HEK293 (cell line): ENCODE measurements at regions not wholly inside any gene's neighbourhood (a gene's known extent, or its start where the extent isn't known, plus 50 kb on each side); places are given as distances from the start of the nearest gene placed in this dataset.

ENCODE experiments used
- CTCF ChIA-PET: fragments of 350-600 bp; formaldehyde crosslinking; extraction: SDS; loops from one replicate; lab custom pipeline; 2021; ENCODE audit warnings: antibody characterized with exemption; lab: Yijun Ruan, JAX
- POLR2A ChIA-PET: fragments of 300-600 bp; formaldehyde crosslinking; extraction: SDS; loops from one replicate; lab custom pipeline; 2020; ENCODE audit warnings: antibody characterized with exemption, inconsistent platforms; lab: Yijun Ruan, JAX
- H3K27ac ChIP-seq: fragments of 200-500 bp; sonication (Bioruptor generic); 2 replicates; pipeline ENCODE4 v1.5.1; 2014; ENCODE audit warnings: low read depth, low read length, control low read depth, inconsistent platforms; ENCODE audit errors: extremely low read depth
- H3K36me3 ChIP-seq, 2 experiments: fragments of 200-500 bp in 1 of 2; sonication (Bioruptor generic) in 1 of 2; 1 replicate in 1 of 2; 2 replicates in 1 of 2; pipeline ENCODE4 v1.5.1; 2014 to 2017; ENCODE audit warnings: inconsistent platforms in 2 of 2, low read length in 2 of 2; ENCODE audit not compliant: control insufficient read depth in 2 of 2, insufficient read depth in 1 of 2
- H3K4me1 ChIP-seq: fragments of 200-500 bp; sonication (Bioruptor generic); 2 replicates; pipeline ENCODE4 v1.5.1; 2014; ENCODE audit warnings: mild to moderate bottlenecking, low read length, inconsistent platforms; ENCODE audit not compliant: control insufficient read depth, insufficient read depth
- H3K4me3 ChIP-seq: 2 replicates; pipeline ENCODE4 v1.5.1; 2011; ENCODE audit warnings: low read depth, mild to moderate bottlenecking, control low read depth, low read length, moderate library complexity
- H3K9me3 ChIP-seq: fragments of 200-500 bp; sonication (Bioruptor generic); 2 replicates; pipeline ENCODE4 v1.5.1; 2014; ENCODE audit warnings: low read depth, low read length, inconsistent platforms; ENCODE audit not compliant: control insufficient read depth, insufficient read depth
- AEBP2 ChIP-seq: fragments of 450-650 bp; formaldehyde crosslinking; IDR thresholded peaks from 2 replicates; pipeline ENCODE4 v1.5.1; 2016; ENCODE audit warnings: missing biosample characterization, missing genetic modification characterization, borderline replicate concordance
- GLI2 ChIP-seq: fragments of 450-650 bp; formaldehyde crosslinking; IDR thresholded peaks from 2 replicates; pipeline ENCODE4; 2017; ENCODE audit warnings: missing biosample characterization, missing genetic modification characterization, low read depth, borderline replicate concordance
- HOXA7 ChIP-seq: sonication (generic); formaldehyde crosslinking; IDR thresholded peaks from 2 replicates; pipeline ENCODE4 v1.8.1; 2022; ENCODE audit warnings: missing genetic modification reagents, borderline replicate concordance
- RBAK ChIP-seq: fragments of 450-650 bp; formaldehyde crosslinking; IDR thresholded peaks from 2 replicates; pipeline ENCODE4 v1.5.1; 2016; ENCODE audit warnings: missing biosample characterization, missing genetic modification characterization
- ZEB2 ChIP-seq: fragments of 450-650 bp; formaldehyde crosslinking; IDR thresholded peaks from 2 replicates; pipeline ENCODE4 v1.5.1; 2016; ENCODE audit warnings: missing biosample characterization, missing genetic modification characterization
- ZFP3 ChIP-seq: fragments of 450-650 bp; formaldehyde crosslinking; IDR thresholded peaks from 2 replicates; pipeline ENCODE4 v1.5.1; 2016; ENCODE audit warnings: low read depth, missing biosample characterization, missing genetic modification characterization
- ZNF10 ChIP-seq: fragments of 450-650 bp; formaldehyde crosslinking; IDR thresholded peaks from 2 replicates; pipeline ENCODE4 v1.5.1; 2017; ENCODE audit warnings: missing biosample characterization, missing genetic modification characterization
- ZNF221 ChIP-seq: fragments of 450-650 bp; formaldehyde crosslinking; IDR thresholded peaks from 2 replicates; pipeline ENCODE4 v1.5.1; 2017; ENCODE audit warnings: missing biosample characterization, missing genetic modification characterization, borderline replicate concordance
- ZNF280D ChIP-seq: fragments of 450-650 bp; formaldehyde crosslinking; IDR thresholded peaks from 2 replicates; pipeline ENCODE4 v1.5.1; 2016; ENCODE audit warnings: missing biosample characterization, missing genetic modification characterization
- ZNF311 ChIP-seq: fragments of 450-650 bp; formaldehyde crosslinking; IDR thresholded peaks from 2 replicates; pipeline ENCODE4 v1.5.1; 2017; ENCODE audit warnings: missing biosample characterization, missing genetic modification characterization, borderline replicate concordance
- ZNF513 ChIP-seq: fragments of 450-650 bp; IDR thresholded peaks from 2 replicates; pipeline ENCODE4 v1.5.1; 2018; ENCODE audit warnings: missing biosample characterization, missing genetic modification characterization
- ZNF514 ChIP-seq: fragments of 450-650 bp; formaldehyde crosslinking; IDR thresholded peaks from 2 replicates; pipeline ENCODE4 v1.5.1; 2016; ENCODE audit warnings: missing biosample characterization, missing genetic modification characterization
- ZNF580 ChIP-seq: fragments of 450-650 bp; formaldehyde crosslinking; IDR thresholded peaks from 2 replicates; pipeline ENCODE4 v1.5.1; 2016; ENCODE audit warnings: missing biosample characterization, missing genetic modification characterization
- ZNF621 ChIP-seq: fragments of 450-650 bp; formaldehyde crosslinking; IDR thresholded peaks from 2 replicates; pipeline ENCODE4 v1.5.1; 2017; ENCODE audit warnings: missing biosample characterization, missing genetic modification characterization
- ZNF639 ChIP-seq: fragments of 450-650 bp; formaldehyde crosslinking; IDR thresholded peaks from 2 replicates; pipeline ENCODE4 v1.5.1; 2016; ENCODE audit warnings: missing biosample characterization, missing genetic modification characterization
- ZNF843 ChIP-seq: fragments of 450-650 bp; formaldehyde crosslinking; IDR thresholded peaks from 2 replicates; pipeline ENCODE4 v1.5.1; 2016; ENCODE audit warnings: missing biosample characterization, missing genetic modification characterization
- ZSCAN23 ChIP-seq: fragments of 450-650 bp; formaldehyde crosslinking; IDR thresholded peaks from 2 replicates; pipeline ENCODE4 v1.5.1; 2016; ENCODE audit warnings: missing biosample characterization, missing genetic modification characterization
- TF ChIP-seq, protein P1 (sequence below): fragments of 450-650 bp; formaldehyde crosslinking; IDR thresholded peaks from 2 replicates; pipeline ENCODE4 v1.5.1; 2016; ENCODE audit warnings: missing biosample characterization, missing genetic modification characterization
- TF ChIP-seq, protein P2 (sequence below): fragments of 450-650 bp; formaldehyde crosslinking; IDR thresholded peaks from 2 replicates; pipeline ENCODE4 v1.5.1; 2016; ENCODE audit warnings: missing biosample characterization, missing genetic modification characterization, low read depth

- H3K27ac ChIP-seq, result no peak overlapping the region
- no peaks in the 10 kb centered on the region for H3K4me1 ChIP-seq
- no peak overlapping the region for H3K4me3 ChIP-seq
- no peaks in the 10 kb centered on the region for H3K9me3 ChIP-seq
- TF ChIP-seq ZNF580 (tag by site-specific recombination) (no peak), ZEB2 (tag by site-specific recombination) (no peak), ZNF10 (tag by site-specific recombination) (no peak), ZNF621 (tag by site-specific recombination) (no peak), ZNF221 (tag by site-specific recombination) (no peak), ZNF843 (tag by site-specific recombination) (no peak), ZNF311 (tag by site-specific recombination) (no peak), ZSCAN23 (tag by site-specific recombination) (no peak), ZNF280D (tag by site-specific recombination) (no peak), ZFP3 (tag by site-specific recombination) (no peak), RBAK (tag by site-specific recombination) (no peak), AEBP2 (no peak), HOXA7 (CRISPR knock-in tag) (no peak), ZNF639 (tag by site-specific recombination) (no peak), GLI2 (tag by site-specific recombination) (no peak), ZNF513 (no peak), ZNF514 (no peak)
- TF ChIP-seq, protein P1, sequence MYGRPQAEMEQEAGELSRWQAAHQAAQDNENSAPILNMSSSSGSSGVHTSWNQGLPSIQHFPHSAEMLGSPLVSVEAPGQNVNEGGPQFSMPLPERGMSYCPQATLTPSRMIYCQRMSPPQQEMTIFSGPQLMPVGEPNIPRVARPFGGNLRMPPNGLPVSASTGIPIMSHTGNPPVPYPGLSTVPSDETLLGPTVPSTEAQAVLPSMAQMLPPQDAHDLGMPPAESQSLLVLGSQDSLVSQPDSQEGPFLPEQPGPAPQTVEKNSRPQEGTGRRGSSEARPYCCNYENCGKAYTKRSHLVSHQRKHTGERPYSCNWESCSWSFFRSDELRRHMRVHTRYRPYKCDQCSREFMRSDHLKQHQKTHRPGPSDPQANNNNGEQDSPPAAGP (tag by site-specific recombination), result no peak
- TF ChIP-seq, protein P2, sequence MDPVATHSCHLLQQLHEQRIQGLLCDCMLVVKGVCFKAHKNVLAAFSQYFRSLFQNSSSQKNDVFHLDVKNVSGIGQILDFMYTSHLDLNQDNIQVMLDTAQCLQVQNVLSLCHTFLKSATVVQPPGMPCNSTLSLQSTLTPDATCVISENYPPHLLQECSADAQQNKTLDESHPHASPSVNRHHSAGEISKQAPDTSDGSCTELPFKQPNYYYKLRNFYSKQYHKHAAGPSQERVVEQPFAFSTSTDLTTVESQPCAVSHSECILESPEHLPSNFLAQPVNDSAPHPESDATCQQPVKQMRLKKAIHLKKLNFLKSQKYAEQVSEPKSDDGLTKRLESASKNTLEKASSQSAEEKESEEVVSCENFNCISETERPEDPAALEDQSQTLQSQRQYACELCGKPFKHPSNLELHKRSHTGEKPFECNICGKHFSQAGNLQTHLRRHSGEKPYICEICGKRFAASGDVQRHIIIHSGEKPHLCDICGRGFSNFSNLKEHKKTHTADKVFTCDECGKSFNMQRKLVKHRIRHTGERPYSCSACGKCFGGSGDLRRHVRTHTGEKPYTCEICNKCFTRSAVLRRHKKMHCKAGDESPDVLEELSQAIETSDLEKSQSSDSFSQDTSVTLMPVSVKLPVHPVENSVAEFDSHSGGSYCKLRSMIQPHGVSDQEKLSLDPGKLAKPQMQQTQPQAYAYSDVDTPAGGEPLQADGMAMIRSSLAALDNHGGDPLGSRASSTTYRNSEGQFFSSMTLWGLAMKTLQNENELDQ (tag by site-specific recombination), result no peak
- no peaks in the 10 kb centered on the region for H3K36me3 ChIP-seq
- ChIA-PET CTCF (no interaction called here), POLR2A (no interaction called here)
Observed at GRCh38 chr16:60727851-60728250, 1308.4 kb downstream of the CDH8 start.
